BE2C (cell line): ENCODE measurements at regions not wholly inside any gene's neighbourhood (a gene's known extent, or its start where the extent isn't known, plus 50 kb on each side); places are given as distances from the start of the nearest gene placed in this dataset.

Source experiments
- DNase-seq: peaks from one replicate; pipeline ENCODE4 v3.0.0-alpha.2; 2020
- H3K27me3 ChIP-seq: fragments of 250-450 bp; sonication (Bioruptor Pico); 2 replicates; pipeline ENCODE4 v1.5.1; 2020; ENCODE audit warnings: mild to moderate bottlenecking
- H3K36me3 ChIP-seq: fragments of 250-450 bp; sonication (Bioruptor Pico); 2 replicates; pipeline ENCODE4 v1.5.1; 2020; ENCODE audit warnings: mild to moderate bottlenecking
- H3K4me1 ChIP-seq: fragments of 250-450 bp; sonication (Bioruptor Pico); 2 replicates; pipeline ENCODE4 v1.5.1; 2020
- H3K4me3 ChIP-seq: 2 replicates; pipeline ENCODE4 v1.5.1; 2011; ENCODE audit warnings: low read depth, low read length
- H3K9me3 ChIP-seq: fragments of 250-450 bp; sonication (Bioruptor Pico); 2 replicates; pipeline ENCODE4 v1.5.1; 2020
- CTCF ChIP-seq: IDR thresholded peaks from 2 replicates; pipeline ENCODE4 v1.5.1; 2012; ENCODE audit warnings: mild to moderate bottlenecking, low read depth, low read length

- H3K9me3 ChIP-seq = no peaks in the 10 kb centered on the region
- no peak for DNase-seq
- H3K36me3 ChIP-seq = no peaks in the 10 kb centered on the region
- no peak overlapping the region for H3K4me3 ChIP-seq
- no peaks in the 10 kb centered on the region for H3K4me1 ChIP-seq
- H3K27me3 ChIP-seq = no peaks in the 10 kb centered on the region
- TF ChIP-seq CTCF = no peak
Observed at GRCh38 chr5:10921160-10921559, 160.1 kb upstream of the DAP start.

GRCh38 chr5:10920400-10920799 lies 159.4 kb upstream of the DAP start:
- Histone ChIP-seq H3K4me3 (no peak overlapping the region), H3K27me3 (no peaks in the 10 kb centered on the region), H3K9me3 (no peaks in the 10 kb centered on the region), H3K36me3 (no peaks in the 10 kb centered on the region), H3K4me1 (no peaks in the 10 kb centered on the region)
- TF ChIP-seq CTCF = no peak
- DNase-seq = no peak

DNA sequence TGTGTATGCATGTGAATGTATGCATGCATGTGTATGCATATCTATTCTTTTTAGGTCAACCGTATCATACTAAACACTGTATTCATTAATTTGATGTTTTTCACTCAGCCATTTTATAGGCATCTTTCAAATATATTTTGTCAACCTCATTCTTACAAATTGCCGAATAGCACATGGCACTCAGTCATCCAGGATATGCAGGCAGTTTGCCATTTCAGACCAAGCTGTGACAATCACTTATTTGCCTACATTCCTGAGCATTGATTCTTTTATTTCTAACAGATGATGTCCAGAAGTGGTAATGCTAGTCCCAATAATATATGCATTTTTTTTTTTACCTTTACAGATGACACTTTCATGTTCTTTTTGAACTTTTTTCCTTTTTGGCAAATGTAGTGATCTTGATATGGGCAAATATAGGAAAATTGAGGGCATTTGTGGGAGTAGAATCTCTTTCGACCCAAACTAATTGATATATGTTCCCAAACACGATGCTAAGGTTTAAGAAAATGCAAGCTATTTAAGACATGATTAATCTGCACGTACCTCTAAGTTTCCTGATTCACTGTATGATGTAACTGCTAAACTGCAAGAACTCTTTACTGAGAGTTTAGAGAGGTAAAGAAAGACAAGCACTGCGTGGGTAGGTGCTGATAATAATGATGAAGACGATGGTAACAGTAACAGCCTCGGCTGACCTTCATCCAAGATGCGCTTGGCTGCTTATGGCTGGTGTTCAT lies 153.9 kb upstream of the DAP start:
- no peak for TF ChIP-seq CTCF
- H3K4me1 ChIP-seq = no peaks in the 10 kb centered on the region
- H3K36me3 ChIP-seq = no peaks in the 10 kb centered on the region
- H3K27me3 ChIP-seq = no peaks in the 10 kb centered on the region
- H3K9me3 ChIP-seq = no peaks in the 10 kb centered on the region
- H3K4me3 ChIP-seq = no peak overlapping the region
- DNase-seq = no peak

DNA sequence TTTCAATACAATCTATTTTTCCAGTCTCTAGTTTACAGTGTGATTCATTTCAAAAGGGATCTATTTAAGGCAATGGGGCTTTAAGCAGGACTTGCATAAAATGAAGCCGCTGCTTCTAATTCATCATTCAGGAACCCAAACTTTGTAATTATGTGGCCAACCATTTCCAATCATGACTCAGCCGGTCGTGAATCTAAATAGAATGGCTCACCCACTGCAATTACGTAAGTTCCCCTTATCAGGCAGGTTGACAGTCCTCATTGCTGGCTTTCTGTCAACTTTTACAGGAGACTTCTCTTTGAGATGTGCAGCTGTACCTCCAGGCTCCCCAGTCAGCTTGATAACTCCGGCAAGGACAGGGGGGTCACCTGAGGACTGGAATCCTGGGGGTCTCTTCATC lies 152.8 kb upstream of the DAP start:
- DNase-seq = no peak
- H3K4me1 ChIP-seq = no peaks in the 10 kb centered on the region
- no peak overlapping the region for H3K4me3 ChIP-seq
- no peaks in the 10 kb centered on the region for H3K36me3 ChIP-seq
- H3K9me3 ChIP-seq = no peaks in the 10 kb centered on the region
- no peak for TF ChIP-seq CTCF
- no peaks in the 10 kb centered on the region for H3K27me3 ChIP-seq

- Histone ChIP-seq H3K4me1 (no peaks in the 10 kb centered on the region), H3K36me3 (no peaks in the 10 kb centered on the region), H3K4me3 (no peak overlapping the region), H3K9me3 (no peaks in the 10 kb centered on the region), H3K27me3 (no peaks in the 10 kb centered on the region)
- TF ChIP-seq CTCF = no peak
- DNase-seq = no peak
Observed at GRCh38 chr5:10913181-10913810, 152.3 kb upstream of the DAP start.

- H3K9me3 ChIP-seq = no peaks in the 10 kb centered on the region
- DNase-seq = no peak
- H3K4me1 ChIP-seq = no peaks in the 10 kb centered on the region
- H3K36me3 ChIP-seq = no peaks in the 10 kb centered on the region
- no peak overlapping the region for H3K4me3 ChIP-seq
- no peaks in the 10 kb centered on the region for H3K27me3 ChIP-seq
- TF ChIP-seq CTCF = no peak
Observed at GRCh38 chr5:10912435-10912834, 151.4 kb upstream of the DAP start.
